ENCODE measurements at regions not wholly inside any gene's neighbourhood (a gene's known extent, or its start where the extent isn't known, plus 50 kb on each side); places are given as distances from the start of the nearest gene placed in this dataset.
"Not testable (repeated sequence)": the region's sequence is repeated elsewhere in the genome, so short reads cannot be mapped to it uniquely, and the experiment has no call there.

GRCh38 chr15:29516929-29517328 is 247.3 kb upstream of the NSMCE3 start:
- DNase-seq (ENCODE audit: low read depth), result no peak
- no peak overlapping the region for H3K4me3 ChIP-seq (ENCODE audit: low read depth, low read length)
- in situ Hi-C loops (cut with HindIII; ENCODE audit: low sequenced_read_pairs), result no loop called here
- no peak for TF ChIP-seq CTCF (IDR thresholded peaks at IDR 0.05; ENCODE audit: low read depth, low read length, missing control alignments)

DNA sequence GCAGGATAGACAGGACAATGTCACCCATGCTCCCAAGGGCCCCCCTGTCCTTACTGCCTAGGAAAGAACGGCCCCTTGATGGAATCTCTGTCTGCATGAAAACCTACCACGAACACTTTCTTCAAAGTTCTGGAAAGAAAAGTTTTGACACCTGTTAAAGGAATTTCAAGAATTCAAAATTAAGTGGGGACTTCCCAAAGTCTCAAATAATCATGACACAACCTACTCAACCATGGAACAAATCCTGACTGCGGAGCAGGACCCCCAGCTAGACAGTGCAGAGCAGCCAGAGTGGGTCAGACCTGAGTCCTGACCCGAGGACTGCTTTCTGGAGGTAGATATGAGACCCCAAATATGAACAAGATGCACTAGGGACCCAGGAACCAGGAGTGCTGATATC is 245.3 kb upstream of the NSMCE3 start:
- in situ Hi-C loops (cut with HindIII; ENCODE audit: low sequenced_read_pairs), result no loop called here
- no peak for TF ChIP-seq CTCF (IDR thresholded peaks at IDR 0.05; ENCODE audit: low read depth, low read length, missing control alignments)
- no peak for DNase-seq (ENCODE audit: low read depth)
- H3K4me3 ChIP-seq (ENCODE audit: low read depth, low read length), result no peak overlapping the region

DNA sequence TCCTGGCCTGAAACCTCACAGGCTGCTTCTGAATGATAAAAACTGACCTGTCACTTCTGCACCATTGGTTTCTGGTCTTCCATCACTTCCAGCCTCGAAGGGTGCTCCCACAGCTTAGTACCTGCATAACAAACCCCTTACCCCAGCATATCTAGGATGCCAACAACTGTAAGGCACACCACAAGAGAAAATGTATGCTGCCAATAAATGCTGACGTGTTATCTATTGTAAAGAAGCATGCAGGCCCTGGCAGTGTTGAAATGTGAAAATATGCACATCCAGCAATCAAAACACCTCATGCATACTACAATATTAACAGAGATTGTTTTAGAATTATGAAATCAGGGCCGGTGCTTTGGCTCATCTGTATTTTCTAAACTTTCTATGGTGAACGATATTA is 242.0 kb upstream of the NSMCE3 start:
- no peak for TF ChIP-seq CTCF (IDR thresholded peaks at IDR 0.05; ENCODE audit: low read depth, low read length, missing control alignments)
- no peak overlapping the region for H3K4me3 ChIP-seq (ENCODE audit: low read depth, low read length)
- in situ Hi-C loops (cut with HindIII; ENCODE audit: low sequenced_read_pairs), result no loop called here
- DNase-seq (ENCODE audit: low read depth), result no peak

GRCh38 chr15:29505535-29505934 is 235.9 kb upstream of the NSMCE3 start:
- H3K4me3 ChIP-seq (ENCODE audit: low read depth, low read length); in situ Hi-C loops (cut with HindIII; ENCODE audit: low sequenced_read_pairs); DNase-seq (ENCODE audit: low read depth): not testable (repeated sequence)

DNA sequence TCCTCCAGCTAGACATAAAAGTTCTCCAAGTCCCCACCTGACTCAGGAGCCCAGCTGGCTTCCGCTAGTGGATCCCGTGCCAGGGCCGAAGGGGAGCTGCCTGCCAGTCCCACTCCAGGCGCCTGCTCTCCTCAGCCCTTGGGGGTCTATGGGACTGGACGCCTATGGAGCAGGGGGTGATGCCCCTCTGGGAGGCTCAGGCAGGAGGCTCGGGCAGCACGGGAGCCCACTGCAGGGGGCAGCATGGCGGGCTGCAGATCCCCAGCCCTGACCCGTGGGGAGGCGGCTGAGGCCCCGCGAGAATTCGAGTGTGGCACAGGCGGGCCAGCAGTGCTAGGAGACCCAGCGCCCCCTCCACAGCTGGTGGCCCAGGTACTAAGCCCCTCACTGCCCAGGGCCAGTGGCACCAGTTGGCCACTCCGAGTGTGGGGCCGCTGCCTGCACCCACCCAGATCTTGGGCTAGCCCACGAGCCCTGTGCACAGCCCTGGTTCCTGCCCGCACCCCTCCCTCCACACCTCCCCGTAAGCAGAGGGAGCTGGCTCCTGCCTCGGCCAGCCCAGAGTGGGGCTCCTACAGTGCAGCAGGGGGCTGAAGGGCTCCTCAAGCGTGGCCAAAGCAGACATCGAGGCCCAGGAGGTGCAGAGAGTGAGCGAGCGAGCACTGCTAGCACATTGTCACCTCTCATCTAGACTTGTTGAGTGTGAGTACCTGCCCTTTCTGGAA is 221.3 kb upstream of the NSMCE3 start:
- no peak for DNase-seq (ENCODE audit: low read depth)
- TF ChIP-seq CTCF (IDR thresholded peaks at IDR 0.05; ENCODE audit: low read depth, low read length, missing control alignments), result no peak
- in situ Hi-C loops (cut with HindIII; ENCODE audit: low sequenced_read_pairs), result no loop called here
- H3K4me3 ChIP-seq (ENCODE audit: low read depth, low read length), result no peak overlapping the region

- no peak for DNase-seq (ENCODE audit: low read depth)
- no peak overlapping the region for H3K4me3 ChIP-seq (ENCODE audit: low read depth, low read length)
- no peak for TF ChIP-seq CTCF (IDR thresholded peaks at IDR 0.05; ENCODE audit: low read depth, low read length, missing control alignments)
- in situ Hi-C loops (cut with HindIII; ENCODE audit: low sequenced_read_pairs), result no loop called here
Observed at GRCh38 chr15:29480949-29481348, 211.3 kb upstream of the NSMCE3 start.

DNA sequence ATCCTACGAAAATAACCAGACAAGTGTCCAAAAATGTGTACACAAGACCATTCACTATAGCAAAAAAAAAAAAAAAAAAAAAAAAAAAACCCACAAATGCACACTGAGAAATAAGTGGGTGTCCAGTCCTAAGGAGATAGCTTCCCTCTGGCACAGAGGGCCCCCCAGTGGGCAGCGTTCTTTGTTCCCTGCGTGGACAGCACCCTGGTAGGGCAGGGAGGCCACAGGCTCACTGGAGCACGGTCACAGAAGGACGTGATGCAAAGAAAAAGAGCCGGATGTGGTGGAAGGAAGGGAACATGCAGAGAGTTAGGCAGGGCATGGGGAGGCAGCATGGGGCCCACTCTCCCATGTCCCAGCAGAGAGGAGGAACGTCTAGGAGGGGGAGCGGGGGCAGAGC is 210.7 kb upstream of the NSMCE3 start:
- H3K4me3 ChIP-seq (ENCODE audit: low read depth, low read length), result no peak overlapping the region
- in situ Hi-C loops (cut with HindIII; ENCODE audit: low sequenced_read_pairs), result no loop called here
- DNase-seq (ENCODE audit: low read depth), result no peak
- no peak for TF ChIP-seq CTCF (IDR thresholded peaks at IDR 0.05; ENCODE audit: low read depth, low read length, missing control alignments)
